D721Med (cell line): ENCODE measurements at regions not wholly inside any gene's neighbourhood (a gene's known extent, or its start where the extent isn't known, plus 50 kb on each side); places are given as distances from the start of the nearest gene placed in this dataset.

Source experiments
- DNase-seq: peaks from one replicate; pipeline ENCODE4 v3.0.0; 2011; ENCODE audit warnings: low spot score; ENCODE audit not compliant: insufficient read length
- FAIRE-seq: peaks from 2 replicates; lab custom pipeline; 2011; peaks lifted over from hg19 to GRCh38; lab: Jason Lieb, UNC
- CTCF ChIP-seq: IDR thresholded peaks from 2 replicates; pipeline ENCODE4 v1.5.1; 2012; ENCODE audit warnings: mild to moderate bottlenecking, control low read depth; ENCODE audit not compliant: insufficient read depth; ENCODE audit errors: missing control alignments

DNA sequence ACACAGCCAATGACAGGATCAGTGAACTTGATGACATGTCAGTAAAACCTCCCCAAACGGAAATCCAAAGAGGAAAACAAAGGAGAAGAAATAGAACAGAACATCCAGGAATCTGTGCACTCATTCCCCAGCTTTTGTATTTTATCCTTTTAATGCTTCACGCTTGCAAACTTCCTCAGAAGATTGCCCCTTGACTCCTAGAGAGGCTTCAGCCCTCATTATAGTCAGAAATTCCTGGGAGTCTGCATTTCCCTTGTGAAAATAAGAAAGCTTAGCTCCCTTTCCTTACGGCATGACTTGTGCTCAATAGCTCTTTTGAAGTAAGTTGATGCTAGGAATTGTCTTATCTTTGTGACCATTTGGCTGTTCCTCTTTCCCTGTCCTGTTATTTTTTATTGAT, 313.6 kb upstream of the OPRM1 start:
- no peak for FAIRE-seq
- no peak for DNase-seq
- TF ChIP-seq CTCF = no peak

DNA sequence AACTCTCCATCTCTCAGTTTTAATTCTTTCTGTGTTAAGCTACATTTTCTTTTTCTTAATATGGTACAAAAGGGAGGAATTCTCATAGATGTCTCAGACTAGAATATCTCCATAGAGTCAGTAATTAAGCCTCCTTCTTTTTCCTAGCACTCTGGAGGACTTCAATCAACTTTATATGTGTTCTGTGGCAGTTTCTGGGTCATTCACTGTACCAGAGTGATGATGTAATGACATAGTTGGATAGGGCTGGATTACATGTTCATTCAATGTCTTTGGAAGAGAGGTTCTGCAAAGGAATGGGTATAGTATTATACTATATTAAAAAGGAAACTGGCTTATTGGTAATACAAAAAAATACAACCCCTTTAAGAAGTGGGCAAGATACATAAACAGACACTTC, 318.3 kb upstream of the OPRM1 start:
- no peak for FAIRE-seq
- DNase-seq = no peak
- TF ChIP-seq CTCF = no peak

DNA sequence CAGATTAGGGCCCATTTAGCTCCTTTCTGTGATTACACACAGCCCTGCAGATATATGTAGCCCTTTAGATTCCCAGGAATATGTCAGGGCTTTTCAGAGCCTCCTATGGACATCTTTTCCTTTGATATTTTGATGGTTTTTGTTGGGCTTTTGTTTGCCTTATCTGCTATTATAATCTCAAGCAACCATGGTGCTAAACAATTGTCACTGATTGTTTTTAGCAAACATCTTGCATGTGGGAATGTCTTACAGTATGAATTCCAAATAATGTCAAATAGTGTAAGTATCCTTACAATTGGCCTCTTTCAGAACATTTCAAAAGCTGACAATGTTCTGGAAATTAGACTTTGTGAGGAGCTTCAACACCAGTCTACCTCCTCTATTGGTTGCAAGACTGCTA, 333.6 kb upstream of the OPRM1 start:
- no peak for TF ChIP-seq CTCF
- DNase-seq (no peak), FAIRE-seq (no peak)

GRCh38 chr6:153702671-153703070, 336.4 kb upstream of the OPRM1 start:
- no peak for FAIRE-seq
- TF ChIP-seq CTCF = no peak
- no peak for DNase-seq

DNA sequence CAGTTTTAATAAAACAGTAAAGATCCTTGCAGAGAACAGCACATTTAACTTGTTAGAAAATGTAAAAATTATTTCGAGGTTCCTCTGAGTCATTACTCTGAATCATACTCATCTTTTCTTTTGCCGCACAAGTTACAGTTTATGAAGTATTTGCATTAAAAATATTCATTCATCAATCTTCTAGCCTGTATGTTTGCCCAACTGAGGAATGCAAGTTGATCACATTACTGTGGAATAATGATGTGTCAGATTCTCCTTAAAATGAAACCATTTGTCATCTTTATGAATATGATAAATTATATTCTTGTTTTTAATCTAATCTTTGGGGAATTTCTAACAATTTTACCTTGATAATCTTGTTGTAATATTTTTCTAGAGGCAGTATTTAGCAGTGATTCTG, 340.4 kb upstream of the OPRM1 start:
- DNase-seq = no peak
- no peak for TF ChIP-seq CTCF
- no peak for FAIRE-seq

DNA sequence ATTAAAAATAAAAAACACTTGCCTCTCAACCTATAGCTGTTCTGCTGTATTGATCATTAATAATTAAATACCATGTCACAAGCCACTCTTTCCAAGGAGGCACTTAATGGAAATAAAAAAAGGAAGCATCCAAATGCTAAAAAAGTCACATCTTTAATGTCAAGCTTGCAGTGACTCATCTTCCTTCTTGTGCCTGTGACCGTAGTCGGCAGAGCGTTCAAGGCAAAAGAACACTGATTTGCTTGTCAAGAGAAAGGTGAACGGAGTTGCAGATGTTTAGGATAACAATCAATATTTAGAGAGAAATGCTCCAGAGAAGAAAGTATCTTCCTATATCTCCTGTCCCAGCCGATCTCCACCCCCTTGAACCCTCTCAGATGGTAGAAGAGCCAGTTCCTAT, 341.0 kb upstream of the OPRM1 start:
- TF ChIP-seq CTCF = no peak
- DNase-seq (no peak), FAIRE-seq (no peak)

GRCh38 chr6:153677522-153677921, 361.5 kb upstream of the OPRM1 start:
- TF ChIP-seq CTCF = no peak
- DNase-seq = no peak
- FAIRE-seq = no peak
